Nucleus accumbens (tissue), 56 donors: ENCODE measurements at regions not wholly inside any gene's neighbourhood (a gene's known extent, or its start where the extent isn't known, plus 50 kb on each side); places are given as distances from the start of the nearest gene placed in this dataset.

ENCODE experiments used
- DNase-seq, 56 donors: peaks; one replicate each; lab custom pipeline; 2025; lab: John Stamatoyannopoulos, UW

- DNase-seq: no peak
Measured at GRCh38 chr14:62234849-62235248, 472.6 kb downstream of the SNAPC1 start.

DNA sequence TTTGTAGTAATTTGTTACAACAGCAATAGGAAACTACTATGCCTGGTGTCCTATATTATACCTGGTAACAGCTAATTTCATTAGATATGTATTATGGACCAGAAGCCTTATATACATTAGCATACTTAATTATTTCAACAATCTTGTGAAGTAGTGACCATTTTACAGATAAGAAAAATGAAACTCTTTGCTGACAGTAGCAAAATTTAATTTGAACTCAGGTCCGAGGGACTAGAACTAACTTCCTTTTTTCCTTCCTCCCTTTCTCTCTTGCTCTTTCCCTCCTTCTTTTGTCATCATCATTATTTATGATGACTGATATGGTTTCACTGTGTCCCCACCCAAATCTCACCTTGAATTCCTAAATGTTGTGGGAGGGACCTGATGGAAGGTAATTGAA is 482.0 kb downstream of the SNAPC1 start:
- no peak for DNase-seq

DNA sequence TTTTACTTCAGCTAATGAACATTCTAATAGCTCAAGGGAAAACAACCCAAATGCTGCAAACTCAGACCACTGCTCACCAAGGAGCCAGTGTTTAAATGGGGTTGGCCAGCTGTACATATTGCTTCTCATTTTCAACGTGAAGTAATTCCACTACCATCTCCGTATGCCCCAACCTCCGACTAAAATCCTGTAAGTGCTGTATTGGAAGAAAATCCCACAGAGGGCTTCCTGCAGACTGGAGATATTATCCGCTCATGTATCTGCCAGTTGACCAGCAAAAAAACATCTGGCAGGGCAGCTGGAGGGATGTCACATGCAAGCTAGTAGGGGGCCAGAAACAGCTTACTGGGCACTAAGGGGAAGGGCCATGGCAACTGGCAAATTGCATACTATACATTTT is 485.0 kb downstream of the SNAPC1 start:
- no peak for DNase-seq

DNA sequence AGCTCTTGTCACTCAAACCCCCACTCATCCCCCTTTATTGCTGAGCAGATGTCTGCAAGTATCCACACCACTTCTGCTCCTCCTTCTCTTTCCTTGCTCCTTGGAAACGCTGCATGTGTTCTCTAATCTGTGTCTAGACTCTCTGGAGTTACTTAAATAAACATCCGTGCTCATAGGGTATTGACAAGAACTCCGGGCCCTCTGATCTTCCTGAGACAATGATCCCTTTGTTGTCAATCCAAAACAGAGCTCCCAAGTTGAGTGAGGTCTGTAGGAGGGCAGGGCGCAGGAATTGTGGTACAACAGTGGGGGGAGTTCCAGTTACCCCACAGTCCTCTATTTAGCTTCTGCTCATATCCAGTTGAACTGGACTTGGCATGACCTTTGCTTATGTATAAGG is 489.0 kb downstream of the SNAPC1 start:
- no peak for DNase-seq

GRCh38 chr14:62253171-62253570 is 491.0 kb downstream of the SNAPC1 start:
- DNase-seq: no peak

DNA sequence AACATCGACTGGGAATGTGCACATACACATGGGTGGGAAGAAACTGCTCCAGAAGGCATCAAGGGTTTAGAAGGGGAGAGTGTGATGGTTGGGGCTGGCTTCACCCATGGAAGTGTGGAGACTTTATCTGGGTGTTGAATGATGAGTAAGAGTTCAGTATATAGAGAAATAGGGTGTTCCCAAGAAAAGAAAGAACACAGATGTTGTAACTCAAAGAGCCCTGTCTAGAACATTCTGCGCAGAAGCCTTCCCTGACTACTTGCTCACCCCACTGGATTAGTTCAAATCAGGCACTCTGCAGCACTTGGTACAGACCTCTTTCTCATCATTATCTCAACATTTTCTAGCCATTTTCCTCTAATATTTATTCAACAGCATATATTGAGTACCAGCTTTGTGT is 491.7 kb downstream of the SNAPC1 start:
- DNase-seq: no peak

DNA sequence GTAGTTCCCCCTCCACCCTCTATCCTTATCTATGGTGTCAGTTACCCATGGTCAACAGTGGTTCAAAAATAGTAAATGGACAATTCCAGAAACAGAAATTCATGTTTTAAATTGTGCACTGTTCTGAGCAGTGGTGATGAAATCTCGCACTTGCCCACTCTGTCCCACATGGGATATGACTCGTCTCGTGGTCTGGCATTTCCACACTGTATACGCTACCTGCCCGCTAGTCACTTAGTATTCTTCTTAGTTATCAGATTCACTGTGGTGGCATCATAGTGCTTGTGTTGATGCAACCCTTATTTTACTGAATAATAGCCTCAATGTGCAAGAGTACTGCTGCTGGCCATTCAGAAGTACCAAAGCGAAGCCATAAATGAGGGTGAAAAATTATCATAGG is 507.0 kb downstream of the SNAPC1 start:
- no peak for DNase-seq

DNA sequence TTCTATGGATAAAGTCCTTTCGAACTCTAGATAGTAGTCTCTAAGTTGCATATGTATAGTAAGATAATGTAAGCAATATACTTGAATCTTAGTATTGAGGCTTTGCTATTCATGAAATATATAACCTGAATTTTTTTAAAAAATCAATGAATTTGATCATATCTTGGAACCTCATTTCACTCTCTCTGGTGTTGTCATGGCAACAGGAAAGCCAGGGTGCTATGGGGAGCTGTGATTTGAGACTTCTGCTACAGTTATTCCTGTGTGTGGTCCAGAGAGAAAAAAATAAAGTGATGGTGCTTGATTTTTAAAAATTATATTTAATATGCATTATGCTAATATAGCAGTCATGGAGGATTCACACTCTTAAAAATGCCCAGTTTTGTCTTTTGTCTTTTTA is 508.0 kb downstream of the SNAPC1 start:
- DNase-seq: no peak

- DNase-seq: no peak
Measured at GRCh38 chr14:62280366-62280765, 518.1 kb downstream of the SNAPC1 start.

- DNase-seq: no peak
Measured at GRCh38 chr14:62283837-62284236, 521.6 kb downstream of the SNAPC1 start.

DNA sequence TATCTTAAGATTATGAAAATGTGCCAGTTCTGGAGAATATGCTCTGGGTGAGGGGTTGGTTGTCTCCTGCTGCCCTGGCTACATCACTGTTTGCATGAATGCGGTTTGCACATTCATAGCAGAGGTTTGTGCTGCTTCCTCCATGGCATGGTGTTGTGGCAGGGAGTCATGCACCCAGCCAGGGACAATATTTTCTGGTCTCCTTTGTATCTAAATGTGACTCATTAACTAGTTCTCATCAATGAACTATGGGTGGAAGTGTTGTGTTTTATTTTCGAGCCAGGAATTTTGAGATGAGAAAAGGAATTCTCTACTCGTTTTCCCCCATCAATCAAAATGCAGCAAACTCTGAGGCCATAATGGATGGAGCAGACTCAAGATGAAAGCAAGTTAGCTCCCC is 527.3 kb downstream of the SNAPC1 start:
- DNase-seq: no peak

GRCh38 chr14:62301080-62301479 is 538.9 kb downstream of the SNAPC1 start:
- no peak for DNase-seq

DNA sequence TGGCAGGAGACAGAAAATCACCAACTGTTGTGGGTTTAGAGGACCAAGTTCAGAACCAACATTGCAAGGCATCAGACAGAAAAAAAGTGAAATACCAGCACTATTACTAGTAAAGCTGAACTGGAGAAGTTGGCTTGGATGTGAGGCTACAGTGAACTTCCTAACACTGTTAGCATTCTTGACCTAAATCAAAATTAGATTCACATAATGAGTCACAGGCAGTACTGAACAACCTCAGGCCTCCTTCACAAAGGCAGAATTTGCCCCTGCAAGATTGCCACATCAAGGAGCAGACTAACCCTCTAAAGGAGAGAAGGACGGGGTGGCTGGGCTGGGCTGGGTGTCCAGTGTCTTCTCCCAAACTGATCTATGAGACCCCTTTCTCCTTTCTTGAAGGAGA is 539.7 kb downstream of the SNAPC1 start:
- no peak for DNase-seq

- DNase-seq: no peak
Measured at GRCh38 chr14:62303437-62303836, 541.2 kb downstream of the SNAPC1 start.

DNA sequence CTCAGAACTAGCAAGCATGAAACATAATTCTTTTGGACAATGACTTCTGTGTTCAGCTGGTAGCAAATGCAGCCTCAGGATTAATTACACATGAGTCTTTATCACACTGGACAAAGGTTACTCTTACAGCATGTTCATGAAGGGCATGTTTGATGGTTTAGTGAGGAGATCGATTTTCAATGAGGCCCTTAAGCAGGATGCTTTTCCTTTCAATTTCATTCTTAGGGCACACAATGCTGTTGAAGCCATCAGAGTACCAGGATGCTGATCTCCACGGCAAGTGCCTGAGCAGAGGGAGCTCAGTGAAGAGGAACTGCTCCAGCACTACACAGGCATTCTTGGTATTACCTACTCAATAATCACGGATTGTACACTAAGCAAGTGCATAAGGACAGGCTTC is 542.0 kb downstream of the SNAPC1 start:
- DNase-seq: no peak

- no peak for DNase-seq
Measured at GRCh38 chr14:62307844-62308243, 545.6 kb downstream of the SNAPC1 start.

- no peak for DNase-seq
Measured at GRCh38 chr14:62308316-62308715, 546.1 kb downstream of the SNAPC1 start.

GRCh38 chr14:62308891-62309290 is 546.7 kb downstream of the SNAPC1 start:
- DNase-seq: no peak

GRCh38 chr14:62313212-62313611 is 551.0 kb downstream of the SNAPC1 start:
- DNase-seq: no peak

DNA sequence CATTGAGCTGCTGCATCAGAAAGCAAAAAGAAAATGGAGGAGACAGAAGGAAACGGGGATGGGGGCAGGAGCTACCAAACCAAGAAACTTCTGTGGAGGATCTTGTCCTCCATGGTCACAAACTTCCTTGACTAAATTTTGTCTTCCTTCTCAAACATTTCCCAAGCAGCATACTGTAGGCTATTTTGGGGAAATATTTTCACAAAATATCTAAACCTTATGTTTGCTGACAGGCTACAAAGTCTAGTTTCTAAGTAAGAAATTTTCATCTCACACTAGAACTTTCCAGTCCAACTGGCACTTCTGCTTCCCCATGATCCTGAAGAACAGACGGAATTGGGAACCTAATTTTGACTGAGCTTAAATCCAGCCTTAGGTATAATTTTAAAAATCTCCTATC is 552.0 kb downstream of the SNAPC1 start:
- DNase-seq: no peak

DNA sequence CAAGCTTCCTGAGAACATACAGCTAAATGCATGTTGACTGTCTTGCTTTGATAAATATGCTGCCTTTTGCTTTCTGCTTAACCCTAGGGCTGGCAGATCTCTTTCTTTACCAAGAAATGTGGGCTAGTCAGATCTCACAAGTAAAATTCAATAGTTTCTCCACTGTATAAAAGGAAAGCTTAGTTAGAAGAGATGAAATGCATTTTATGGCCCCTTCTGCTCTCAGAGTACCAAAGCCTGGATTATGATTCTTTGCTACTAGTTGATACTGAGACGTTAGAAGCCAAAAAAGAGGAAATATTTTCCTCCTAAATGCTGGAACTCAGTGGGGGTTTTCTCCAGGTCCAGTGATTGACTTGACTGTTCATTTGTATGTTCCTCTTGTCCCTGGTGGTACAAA is 552.7 kb downstream of the SNAPC1 start:
- no peak for DNase-seq

DNA sequence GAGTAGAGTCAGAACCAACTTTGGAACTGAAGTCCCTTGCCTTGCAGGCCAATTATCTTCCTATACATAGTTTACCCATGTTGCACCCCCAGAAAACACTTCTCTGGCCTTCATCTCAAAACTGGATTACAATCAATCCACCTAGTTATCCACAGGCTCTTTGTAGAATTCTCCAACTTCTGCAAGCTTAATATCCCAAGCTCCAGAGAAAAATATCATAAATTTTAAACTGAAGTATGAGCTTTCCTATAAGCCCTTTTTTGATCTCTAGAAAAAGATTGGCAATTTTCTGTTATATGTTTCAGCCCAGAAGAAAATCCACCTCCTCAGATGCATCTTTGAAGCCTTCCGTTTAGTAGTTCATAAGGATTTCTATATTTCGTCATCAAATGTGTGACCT is 553.4 kb downstream of the SNAPC1 start:
- no peak for DNase-seq

- DNase-seq: no peak
Measured at GRCh38 chr14:62322216-62322615, 560.0 kb downstream of the SNAPC1 start.

- DNase-seq: no peak
Measured at GRCh38 chr14:62329427-62329826, 567.2 kb downstream of the SNAPC1 start.
